ENCODE measurements at regions not wholly inside any gene's neighbourhood (a gene's known extent, or its start where the extent isn't known, plus 50 kb on each side); places are given as distances from the start of the nearest gene placed in this dataset.
A peak's percentile ranks its signal among the peaks of the same experiment; 100 is the strongest.

DNA sequence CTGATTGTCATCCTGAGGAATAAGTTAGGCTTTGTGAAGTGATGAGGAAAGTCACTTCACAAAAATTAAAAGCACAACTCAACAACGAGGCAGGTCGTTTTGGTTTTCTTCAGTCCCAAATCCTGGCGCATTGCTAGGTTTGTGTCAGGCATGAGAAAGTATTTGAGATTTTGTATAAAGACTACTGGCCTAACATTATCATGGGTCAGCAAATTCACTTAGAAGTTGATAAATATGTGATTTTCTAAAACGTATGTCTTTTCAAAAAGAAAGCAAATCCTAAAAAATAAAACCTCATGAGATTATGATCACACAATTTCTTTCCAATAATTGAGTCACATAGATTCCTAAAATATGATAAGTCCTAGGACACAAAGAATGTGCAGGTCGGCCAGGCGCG, 395.8 kb upstream of the RORA start:
- TF ChIP-seq CTCF (IDR thresholded peaks at IDR 0.05): no peak
- no peak overlapping the region for H3K9ac ChIP-seq
- H3K27me3 ChIP-seq (ENCODE audit: control insufficient read depth, insufficient read depth, low read length): no peaks in the 10 kb centered on the region
- no peak overlapping the region for H3K4me3 ChIP-seq (ENCODE audit: low read depth, low read length)
- no peaks in the 10 kb centered on the region for H3K79me2 ChIP-seq
- H3K4me1 ChIP-seq: no peaks in the 10 kb centered on the region
- H3K27ac ChIP-seq: no peak overlapping the region
- no peaks in the 10 kb centered on the region for H3K36me3 ChIP-seq (ENCODE audit: control insufficient read depth, insufficient read depth, low read length)
- no peak overlapping the region for H3K4me2 ChIP-seq (ENCODE audit: low read length)
- H2AFZ ChIP-seq: no peak overlapping the region
- no peaks in the 10 kb centered on the region for H3K9me3 ChIP-seq (ENCODE audit: control insufficient read depth, low read length)

DNA sequence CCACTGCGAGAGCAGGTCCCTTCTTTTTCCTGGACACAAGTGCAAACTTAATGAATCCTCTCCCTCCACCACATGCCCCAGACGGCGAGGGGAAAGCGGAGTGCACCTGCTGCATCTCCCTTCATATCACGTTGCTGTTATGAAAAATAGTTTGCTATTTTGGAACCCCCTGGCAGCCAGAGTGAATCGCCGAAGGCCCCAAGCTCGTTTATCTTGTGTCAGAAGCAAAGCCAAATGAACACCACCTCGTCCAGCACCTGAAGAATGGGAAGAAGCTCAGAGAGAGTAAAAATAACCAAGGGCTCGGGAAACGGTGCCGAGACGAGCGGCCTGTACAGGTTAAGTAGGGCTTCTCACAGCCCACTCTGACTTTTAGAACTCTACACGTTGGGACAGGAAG, 394.6 kb upstream of the RORA start:
- Histone ChIP-seq H3K9ac (no peak overlapping the region), H3K27me3 (ENCODE audit: control insufficient read depth, insufficient read depth, low read length) (no peaks in the 10 kb centered on the region), H3K9me3 (ENCODE audit: control insufficient read depth, low read length) (no peaks in the 10 kb centered on the region), H3K4me2 (ENCODE audit: low read length) (no peak overlapping the region), H3K4me1 (no peaks in the 10 kb centered on the region), H3K36me3 (ENCODE audit: control insufficient read depth, insufficient read depth, low read length) (no peaks in the 10 kb centered on the region), H3K4me3 (ENCODE audit: low read depth, low read length) (no peak overlapping the region), H3K27ac (no peak overlapping the region), H2AFZ (no peak overlapping the region), H3K79me2 (no peaks in the 10 kb centered on the region)
- no peak for TF ChIP-seq CTCF (IDR thresholded peaks at IDR 0.05)

- H3K9ac ChIP-seq: no peak overlapping the region
- TF ChIP-seq CTCF (IDR thresholded peaks at IDR 0.05): no peak
- H3K27ac ChIP-seq: no peak overlapping the region
- H3K79me2 ChIP-seq: no peaks in the 10 kb centered on the region
- H3K27me3 ChIP-seq (ENCODE audit: control insufficient read depth, insufficient read depth, low read length): no peaks in the 10 kb centered on the region
- no peaks in the 10 kb centered on the region for H3K36me3 ChIP-seq (ENCODE audit: control insufficient read depth, insufficient read depth, low read length)
- no peak overlapping the region for H2AFZ ChIP-seq
- H3K4me3 ChIP-seq (ENCODE audit: low read depth, low read length): no peak overlapping the region
- H3K4me1 ChIP-seq: no peaks in the 10 kb centered on the region
- no peak overlapping the region for H3K4me2 ChIP-seq (ENCODE audit: low read length)
- no peaks in the 10 kb centered on the region for H3K9me3 ChIP-seq (ENCODE audit: control insufficient read depth, low read length)
Measured at GRCh38 chr15:61621865-61622264, 392.8 kb upstream of the RORA start.

DNA sequence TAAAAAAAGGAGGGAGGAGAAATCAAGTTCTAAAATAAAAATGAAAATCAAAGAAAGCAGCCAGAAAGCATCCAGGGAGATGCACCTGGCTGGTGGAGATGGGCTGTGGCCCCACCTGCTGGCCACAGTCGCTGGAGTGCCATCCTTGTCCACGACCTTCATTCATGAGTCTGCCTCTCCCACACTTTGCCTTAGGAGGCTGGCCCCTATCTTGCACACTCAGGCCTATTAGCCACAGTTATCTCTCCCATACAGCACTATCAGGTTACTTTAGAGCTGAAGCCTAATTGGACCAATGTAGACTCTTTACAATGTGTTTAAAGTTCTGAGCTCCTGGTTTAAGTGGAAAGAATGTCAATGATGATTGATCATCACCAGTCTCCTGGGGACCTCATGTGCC, 392.0 kb upstream of the RORA start:
- Histone ChIP-seq H3K27me3 (ENCODE audit: control insufficient read depth, insufficient read depth, low read length) (no peaks in the 10 kb centered on the region), H3K9ac (no peak overlapping the region), H3K79me2 (no peaks in the 10 kb centered on the region), H3K4me3 (ENCODE audit: low read depth, low read length) (no peak overlapping the region), H3K4me1 (no peaks in the 10 kb centered on the region), H2AFZ (no peak overlapping the region), H3K27ac (no peak overlapping the region), H3K4me2 (ENCODE audit: low read length) (no peak overlapping the region), H3K9me3 (ENCODE audit: control insufficient read depth, low read length) (no peaks in the 10 kb centered on the region), H3K36me3 (ENCODE audit: control insufficient read depth, insufficient read depth, low read length) (no peaks in the 10 kb centered on the region)
- peak; percentile 27 for TF ChIP-seq CTCF (IDR thresholded peaks at IDR 0.05)

GRCh38 chr15:61620151-61620550, 391.0 kb upstream of the RORA start:
- H3K9me3 ChIP-seq (ENCODE audit: control insufficient read depth, low read length): no peaks in the 10 kb centered on the region
- H3K27me3 ChIP-seq (ENCODE audit: control insufficient read depth, insufficient read depth, low read length): no peaks in the 10 kb centered on the region
- H2AFZ ChIP-seq: no peak overlapping the region
- H3K4me3 ChIP-seq (ENCODE audit: low read depth, low read length): no peak overlapping the region
- H3K79me2 ChIP-seq: no peaks in the 10 kb centered on the region
- no peaks in the 10 kb centered on the region for H3K4me1 ChIP-seq
- no peak overlapping the region for H3K4me2 ChIP-seq (ENCODE audit: low read length)
- no peaks in the 10 kb centered on the region for H3K36me3 ChIP-seq (ENCODE audit: control insufficient read depth, insufficient read depth, low read length)
- no peak overlapping the region for H3K9ac ChIP-seq
- no peak for TF ChIP-seq CTCF (IDR thresholded peaks at IDR 0.05)
- no peak overlapping the region for H3K27ac ChIP-seq
